SH-SY5Y (cell line): ENCODE measurements at regions not wholly inside any gene's neighbourhood (a gene's known extent, or its start where the extent isn't known, plus 50 kb on each side); places are given as distances from the start of the nearest gene placed in this dataset.

Experiments used
- GATA2 ChIP-seq: IDR thresholded peaks from 2 replicates; pipeline ENCODE4 v1.6.1; 2011; ENCODE audit warnings: mild to moderate bottlenecking, low read depth, low read length
- GATA3 ChIP-seq: IDR thresholded peaks from 2 replicates; pipeline ENCODE4 v1.6.1; 2011; ENCODE audit warnings: low read depth, mild to moderate bottlenecking, low read length, moderate library complexity

DNA sequence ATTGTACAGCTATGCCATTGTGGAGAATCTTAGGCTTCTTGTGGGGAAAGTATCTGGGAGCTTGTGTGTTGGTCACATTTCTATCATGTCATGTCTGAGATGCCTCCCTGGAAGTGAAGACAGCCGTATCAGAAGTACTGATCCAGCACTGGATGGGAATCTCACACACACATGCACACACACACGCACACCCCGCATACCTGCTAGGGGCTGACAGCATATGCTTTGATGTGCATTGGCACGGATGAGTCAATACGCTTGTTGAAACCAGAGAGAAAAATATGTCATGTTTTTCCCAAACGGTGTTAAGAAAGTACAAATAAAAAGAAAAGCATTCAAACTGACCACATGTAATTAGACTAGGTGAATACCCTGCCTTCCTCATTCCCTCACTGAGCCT is 260.8 kb downstream of the KTN1 start:
- TF ChIP-seq GATA3, result no peak
- TF ChIP-seq GATA2, result no peak
